HepG2 (cell line): ENCODE measurements at regions not wholly inside any gene's neighbourhood (a gene's known extent, or its start where the extent isn't known, plus 50 kb on each side); places are given as distances from the start of the nearest gene placed in this dataset.
"Not testable (repeated sequence)": the region's sequence is repeated elsewhere in the genome, so short reads cannot be mapped to it uniquely, and the experiment has no call there.

ENCODE experiments used
- ATF7 ChIP-seq, 2 experiments: fragments of 450-650 bp in 1 of 2; sonication (generic) in 1 of 2; formaldehyde crosslinking in 1 of 2; IDR thresholded peaks; 2 replicates each; pipeline versions ENCODE4 v1.4.0 to v1.6.1; 2016 to 2020; ENCODE audit warnings: antibody characterized with exemption in 1 of 2, mild to moderate bottlenecking in 1 of 2, missing genetic modification reagents in 1 of 2
- CTCF ChIP-seq: sonication (generic); formaldehyde crosslinking; IDR thresholded peaks from 2 replicates; pipeline ENCODE4 v1.5.0; 2020; ENCODE audit warnings: mild to moderate bottlenecking, missing genetic modification reagents, moderate library complexity
- HMGXB4 ChIP-seq, 2 experiments: sonication (generic) in 1 of 2; formaldehyde crosslinking in 1 of 2; IDR thresholded peaks; 2 replicates each; pipeline versions ENCODE4 v1.4.0 to v1.6.1; 2018 to 2020; ENCODE audit warnings: missing genetic modification reagents in 2 of 2, borderline replicate concordance in 1 of 2, low read depth in 1 of 2, mild to moderate bottlenecking in 1 of 2, missing biosample characterization in 1 of 2
- PREB ChIP-seq: sonication (generic); formaldehyde crosslinking; IDR thresholded peaks from 2 replicates; pipeline ENCODE4 v1.4.0; 2020; ENCODE audit warnings: missing genetic modification reagents

- TF ChIP-seq CTCF (CRISPR knock-in tag); ATF7 (IDR thresholded peaks at IDR 0.05); ATF7 (CRISPR knock-in tag; IDR thresholded peaks at IDR 0.05); PREB (CRISPR knock-in tag); HMGXB4 (CRISPR knock-in tag; IDR thresholded peaks at IDR 0.05; ENCODE audit: borderline replicate concordance in 1 of 2, low read depth in 1 of 2): not testable (repeated sequence)
Observed at GRCh38 chr21:6461358-6461757, 4060.0 kb upstream of the TPTE start.
